Hepatocyte (in vitro differentiated cells): ENCODE measurements at regions not wholly inside any gene's neighbourhood (a gene's known extent, or its start where the extent isn't known, plus 50 kb on each side); places are given as distances from the start of the nearest gene placed in this dataset.

Experiments used
- EZH2phosphoT487 ChIP-seq: fragments of 200-600 bp; sonication (generic); IDR thresholded peaks from one replicate; pipeline ENCODE4 v1.6.1; 2018; ENCODE audit warnings: antibody characterized with exemption, mild to moderate bottlenecking, low read depth, moderate library complexity; ENCODE audit not compliant: unreplicated experiment, severe bottlenecking
- TF ChIP-seq, protein P1 (sequence below): fragments of 200-600 bp; sonication (generic); IDR thresholded peaks from 2 replicates; pipeline ENCODE4 v1.5.1; 2016; ENCODE audit warnings: antibody characterized with exemption, mild to moderate bottlenecking; ENCODE audit not compliant: poor library complexity

DNA sequence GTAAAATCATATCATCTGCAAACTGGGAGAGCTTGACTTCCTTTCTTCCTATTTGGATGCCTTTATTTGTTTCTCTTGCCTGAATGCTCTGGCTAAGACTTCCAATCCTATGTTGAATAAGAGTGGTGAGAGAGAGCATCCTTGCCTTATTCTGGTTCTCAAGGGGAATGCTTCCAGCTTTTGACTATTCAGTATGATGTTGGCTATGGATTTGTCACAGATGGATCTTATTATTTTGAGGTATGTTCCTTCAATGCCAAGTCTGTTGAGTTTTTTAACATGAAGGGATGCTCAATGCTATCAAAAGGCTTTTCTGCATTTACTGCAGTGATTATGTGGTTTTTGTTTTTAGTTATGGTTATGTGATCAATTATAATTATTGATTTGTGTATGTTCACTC, 2144.6 kb upstream of the TENM3 start:
- TF ChIP-seq EZH2phosphoT487: no peak
- TF ChIP-seq, protein P1, sequence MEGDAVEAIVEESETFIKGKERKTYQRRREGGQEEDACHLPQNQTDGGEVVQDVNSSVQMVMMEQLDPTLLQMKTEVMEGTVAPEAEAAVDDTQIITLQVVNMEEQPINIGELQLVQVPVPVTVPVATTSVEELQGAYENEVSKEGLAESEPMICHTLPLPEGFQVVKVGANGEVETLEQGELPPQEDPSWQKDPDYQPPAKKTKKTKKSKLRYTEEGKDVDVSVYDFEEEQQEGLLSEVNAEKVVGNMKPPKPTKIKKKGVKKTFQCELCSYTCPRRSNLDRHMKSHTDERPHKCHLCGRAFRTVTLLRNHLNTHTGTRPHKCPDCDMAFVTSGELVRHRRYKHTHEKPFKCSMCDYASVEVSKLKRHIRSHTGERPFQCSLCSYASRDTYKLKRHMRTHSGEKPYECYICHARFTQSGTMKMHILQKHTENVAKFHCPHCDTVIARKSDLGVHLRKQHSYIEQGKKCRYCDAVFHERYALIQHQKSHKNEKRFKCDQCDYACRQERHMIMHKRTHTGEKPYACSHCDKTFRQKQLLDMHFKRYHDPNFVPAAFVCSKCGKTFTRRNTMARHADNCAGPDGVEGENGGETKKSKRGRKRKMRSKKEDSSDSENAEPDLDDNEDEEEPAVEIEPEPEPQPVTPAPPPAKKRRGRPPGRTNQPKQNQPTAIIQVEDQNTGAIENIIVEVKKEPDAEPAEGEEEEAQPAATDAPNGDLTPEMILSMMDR: no peak
